GM21526 (cell line): ENCODE measurements at regions not wholly inside any gene's neighbourhood (a gene's known extent, or its start where the extent isn't known, plus 50 kb on each side); places are given as distances from the start of the nearest gene placed in this dataset.
"Not testable (repeated sequence)": the region's sequence is repeated elsewhere in the genome, so short reads cannot be mapped to it uniquely, and the experiment has no call there.

Experiments
- ATAC-seq: cut with Tn5 transposase; IDR thresholded peaks from one replicate; pipeline ENCODE4 v1.9.1; 2021; ENCODE audit warnings: moderate library complexity; ENCODE audit not compliant: unreplicated experiment, low FRiP score

GRCh38 chr13:73167028-73167820 lies 108.4 kb downstream of the KLF5 start:
- ATAC-seq = no peak

GRCh38 chr13:73166204-73166603 lies 107.4 kb downstream of the KLF5 start:
- ATAC-seq = no peak

- no peak for ATAC-seq
Measured at GRCh38 chr13:73162912-73163911, 104.4 kb downstream of the KLF5 start.

- ATAC-seq = not testable (repeated sequence)
Measured at GRCh38 chr13:73160371-73161031, 101.7 kb downstream of the KLF5 start.

GRCh38 chr13:73158851-73159250 lies 100.0 kb downstream of the KLF5 start:
- ATAC-seq = no peak

- ATAC-seq = no peak
Measured at GRCh38 chr13:73157031-73157430, 98.2 kb downstream of the KLF5 start.

- no peak for ATAC-seq
Measured at GRCh38 chr13:73146707-73147106, 87.9 kb downstream of the KLF5 start.

- no peak for ATAC-seq
Measured at GRCh38 chr13:73142071-73142470, 83.3 kb downstream of the KLF5 start.

- no peak for ATAC-seq
Measured at GRCh38 chr13:73141292-73141771, 82.5 kb downstream of the KLF5 start.

- no peak for ATAC-seq
Measured at GRCh38 chr13:73140801-73141200, 82.0 kb downstream of the KLF5 start.

- no peak for ATAC-seq
Measured at GRCh38 chr13:73138638-73139491, 80.1 kb downstream of the KLF5 start.

GRCh38 chr13:73138276-73138637 lies 79.5 kb downstream of the KLF5 start:
- no peak for ATAC-seq

- no peak for ATAC-seq
Measured at GRCh38 chr13:73136776-73137175, 78.0 kb downstream of the KLF5 start.

- ATAC-seq = no peak
Measured at GRCh38 chr13:73133531-73133930, 74.7 kb downstream of the KLF5 start.

GRCh38 chr13:73131247-73131646 lies 72.4 kb downstream of the KLF5 start:
- no peak for ATAC-seq

GRCh38 chr13:73129023-73129422 lies 70.2 kb downstream of the KLF5 start:
- no peak for ATAC-seq
